ENCODE measurements at regions not wholly inside any gene's neighbourhood (a gene's known extent, or its start where the extent isn't known, plus 50 kb on each side); places are given as distances from the start of the nearest gene placed in this dataset.

GRCh38 chr1:5552787-5553484 lies 439.3 kb downstream of the NPHP4 start:
- TF ChIP-seq CTCF (IDR thresholded peaks at IDR 0.05) (no peak), POLR2A (IDR thresholded peaks at IDR 0.05) (no peak), POLR2AphosphoS5 (IDR thresholded peaks at IDR 0.05) (no peak), EP300 (IDR thresholded peaks at IDR 0.05) (no peak)
